ENCODE measurements at regions not wholly inside any gene's neighbourhood (a gene's known extent, or its start where the extent isn't known, plus 50 kb on each side); places are given as distances from the start of the nearest gene placed in this dataset.

DNA sequence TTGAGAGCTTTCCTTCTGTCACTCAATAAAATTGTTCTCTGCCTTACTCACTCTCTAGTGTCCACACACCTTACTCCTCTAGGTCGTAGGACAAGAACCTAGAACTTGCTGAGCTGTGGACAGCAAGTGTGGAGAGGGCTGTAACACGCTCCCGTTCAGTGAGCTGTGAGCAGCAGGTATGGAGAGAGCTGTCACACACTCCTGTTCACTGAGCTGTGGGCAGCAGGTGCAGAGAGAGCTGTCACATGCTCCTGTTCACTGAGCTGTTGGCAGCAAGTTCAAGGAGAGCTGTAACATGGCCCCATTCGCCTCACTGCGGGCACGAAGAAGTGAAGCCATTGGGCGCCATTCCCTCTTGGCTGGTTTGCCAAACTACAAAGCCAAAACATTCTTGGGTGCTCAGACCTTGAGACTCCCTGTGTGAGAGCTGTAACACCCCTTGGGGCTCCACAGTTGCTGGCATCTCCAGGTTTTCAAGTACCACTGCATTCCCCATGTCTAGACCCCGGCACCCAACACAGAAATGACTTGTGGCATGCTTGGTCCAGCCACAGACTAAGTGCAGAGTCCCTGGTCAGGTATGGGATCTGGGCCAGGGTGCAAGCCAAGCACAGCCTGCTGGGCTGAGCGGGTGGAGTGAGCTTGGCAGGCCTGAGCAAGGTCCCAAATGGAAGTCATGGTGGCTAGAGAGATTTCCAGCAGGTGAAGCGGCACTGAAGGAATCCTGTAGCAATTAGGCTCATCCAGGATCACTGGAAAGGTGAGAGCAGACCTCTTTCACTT, 608.0 kb upstream of the CDH8 start:
- TF ChIP-seq POLR2AphosphoS5 (IDR thresholded peaks at IDR 0.05) (no peak), POLR2A (IDR thresholded peaks at IDR 0.05) (no peak)
- TF ChIP-seq, protein P1, sequence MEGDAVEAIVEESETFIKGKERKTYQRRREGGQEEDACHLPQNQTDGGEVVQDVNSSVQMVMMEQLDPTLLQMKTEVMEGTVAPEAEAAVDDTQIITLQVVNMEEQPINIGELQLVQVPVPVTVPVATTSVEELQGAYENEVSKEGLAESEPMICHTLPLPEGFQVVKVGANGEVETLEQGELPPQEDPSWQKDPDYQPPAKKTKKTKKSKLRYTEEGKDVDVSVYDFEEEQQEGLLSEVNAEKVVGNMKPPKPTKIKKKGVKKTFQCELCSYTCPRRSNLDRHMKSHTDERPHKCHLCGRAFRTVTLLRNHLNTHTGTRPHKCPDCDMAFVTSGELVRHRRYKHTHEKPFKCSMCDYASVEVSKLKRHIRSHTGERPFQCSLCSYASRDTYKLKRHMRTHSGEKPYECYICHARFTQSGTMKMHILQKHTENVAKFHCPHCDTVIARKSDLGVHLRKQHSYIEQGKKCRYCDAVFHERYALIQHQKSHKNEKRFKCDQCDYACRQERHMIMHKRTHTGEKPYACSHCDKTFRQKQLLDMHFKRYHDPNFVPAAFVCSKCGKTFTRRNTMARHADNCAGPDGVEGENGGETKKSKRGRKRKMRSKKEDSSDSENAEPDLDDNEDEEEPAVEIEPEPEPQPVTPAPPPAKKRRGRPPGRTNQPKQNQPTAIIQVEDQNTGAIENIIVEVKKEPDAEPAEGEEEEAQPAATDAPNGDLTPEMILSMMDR (IDR thresholded peaks at IDR 0.05) = no peak
- WGBS = 90% methylated on average over 9 of the region's 10 CpGs
- H3K4me3 ChIP-seq = no peak overlapping the region
- H3K27ac ChIP-seq = no peak overlapping the region
- no peaks in the 10 kb centered on the region for H3K36me3 ChIP-seq
- intact Hi-C loops (cut with DNase I) = no loop called here
- no peaks in the 10 kb centered on the region for H3K4me1 ChIP-seq (replicated peaks)
- DNase-seq (ENCODE audit: low spot score) = no peak
- no peaks in the 10 kb centered on the region for H3K27me3 ChIP-seq (replicated peaks; ENCODE audit: insufficient read depth)
- no peaks in the 10 kb centered on the region for H3K9me3 ChIP-seq

DNA sequence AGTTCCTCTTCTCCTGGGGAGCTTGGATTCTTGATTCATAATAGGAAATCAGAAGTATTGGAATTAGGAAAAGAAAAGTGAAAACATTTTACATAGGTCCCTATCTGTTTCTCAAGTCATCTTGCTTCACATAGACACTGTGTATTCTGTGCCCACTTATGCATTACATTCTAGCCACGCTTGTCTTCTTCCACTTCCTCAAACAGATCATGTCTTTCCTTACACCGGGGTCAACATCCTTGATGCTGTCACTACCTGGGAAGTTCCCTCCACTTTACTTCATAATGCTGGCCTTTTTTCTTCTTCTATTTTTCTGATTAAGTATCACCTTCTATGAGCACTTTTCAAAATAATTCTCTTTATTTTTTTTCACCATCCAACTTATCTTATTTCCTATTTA, 606.4 kb upstream of the CDH8 start:
- H3K9me3 ChIP-seq = no peaks in the 10 kb centered on the region
- TF ChIP-seq POLR2AphosphoS5 (IDR thresholded peaks at IDR 0.05) = no peak
- TF ChIP-seq, protein P1 (IDR thresholded peaks at IDR 0.05) = no peak
- TF ChIP-seq POLR2A (IDR thresholded peaks at IDR 0.05) = no peak
- H3K4me1 ChIP-seq (replicated peaks) = no peaks in the 10 kb centered on the region
- no peak overlapping the region for H3K27ac ChIP-seq
- H3K36me3 ChIP-seq = no peaks in the 10 kb centered on the region
- WGBS = 71% methylated on average over 2 of the region's 2 CpGs
- intact Hi-C loops (cut with DNase I) = no loop called here
- H3K27me3 ChIP-seq (replicated peaks; ENCODE audit: insufficient read depth) = no peaks in the 10 kb centered on the region
- H3K4me3 ChIP-seq = no peak overlapping the region
- DNase-seq (ENCODE audit: low spot score) = no peak

DNA sequence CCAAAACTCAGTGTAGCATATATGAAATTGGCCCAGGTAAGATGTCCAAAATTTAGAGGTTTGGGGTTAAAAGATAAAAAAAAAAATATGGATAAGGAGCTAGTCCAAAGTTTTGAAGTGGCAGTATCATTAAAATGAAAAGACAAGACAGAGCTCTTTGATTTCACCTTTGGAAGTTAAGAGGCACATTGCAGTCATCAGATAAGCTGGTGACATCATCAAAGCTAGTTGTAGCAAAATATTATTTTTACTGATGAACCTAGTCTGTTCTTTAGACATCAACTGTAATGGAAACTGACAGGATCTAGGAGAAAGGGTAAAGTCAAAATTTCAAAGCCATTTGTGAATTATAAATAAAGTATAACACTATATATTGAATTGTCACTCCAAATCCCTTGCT, 603.7 kb upstream of the CDH8 start:
- H3K27ac ChIP-seq = no peak overlapping the region
- no peaks in the 10 kb centered on the region for H3K27me3 ChIP-seq (replicated peaks; ENCODE audit: insufficient read depth)
- intact Hi-C loops (cut with DNase I) = no loop called here
- no peaks in the 10 kb centered on the region for H3K9me3 ChIP-seq
- H3K4me1 ChIP-seq (replicated peaks) = no peaks in the 10 kb centered on the region
- no peak for TF ChIP-seq POLR2A (IDR thresholded peaks at IDR 0.05)
- TF ChIP-seq POLR2AphosphoS5 (IDR thresholded peaks at IDR 0.05) = no peak
- TF ChIP-seq, protein P1 (IDR thresholded peaks at IDR 0.05) = no peak
- no peak overlapping the region for H3K4me3 ChIP-seq
- no peaks in the 10 kb centered on the region for H3K36me3 ChIP-seq
- no peak for DNase-seq (ENCODE audit: low spot score)

DNA sequence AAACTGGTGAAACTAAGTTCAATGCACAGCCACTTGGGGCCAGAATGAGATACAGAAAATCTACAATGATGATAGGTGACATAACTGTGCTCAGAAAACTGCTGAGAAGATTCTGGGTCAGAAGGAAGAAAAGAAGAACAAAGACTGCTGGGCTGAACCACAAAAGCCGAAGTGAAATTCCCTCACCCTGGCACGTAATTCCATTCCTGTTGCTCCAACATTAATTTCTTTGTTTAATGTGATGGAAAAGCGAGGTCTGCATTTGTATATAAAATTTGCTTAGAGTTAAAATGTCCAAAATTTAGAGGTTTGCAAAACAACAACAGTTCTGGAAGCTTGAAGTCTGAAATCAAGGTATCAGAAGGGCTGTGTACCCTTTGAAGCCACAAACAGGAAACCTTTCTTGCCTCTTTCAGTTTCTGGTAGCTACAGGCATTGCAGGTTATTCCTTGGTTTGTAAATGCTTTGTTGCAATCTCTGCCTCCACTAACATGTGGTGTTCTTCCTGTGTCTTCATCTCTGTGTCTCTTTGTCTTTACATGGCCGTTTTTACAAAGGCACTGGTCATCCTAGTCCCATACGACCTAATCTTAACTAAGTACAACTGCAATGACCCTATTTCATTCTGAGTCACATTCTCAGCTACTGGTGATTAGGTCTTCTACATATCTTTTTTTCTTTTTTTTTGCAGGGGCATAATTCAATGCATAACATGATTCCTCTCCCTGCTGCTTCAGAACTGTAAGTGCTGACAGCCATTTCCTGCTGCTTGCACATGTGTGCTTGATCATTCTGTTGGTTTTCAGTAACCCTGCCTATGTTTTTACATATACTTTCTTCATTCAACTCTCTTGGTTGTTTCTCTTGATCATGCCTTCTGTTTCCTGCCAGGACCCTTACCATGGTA, 603.0 kb upstream of the CDH8 start:
- no peak overlapping the region for H3K4me3 ChIP-seq
- no peak overlapping the region for H3K27ac ChIP-seq
- H3K9me3 ChIP-seq = no peaks in the 10 kb centered on the region
- intact Hi-C loops (cut with DNase I) = no loop called here
- 73% methylated on average over 5 of the region's 5 CpGs for WGBS
- H3K36me3 ChIP-seq = no peaks in the 10 kb centered on the region
- H3K4me1 ChIP-seq (replicated peaks) = no peaks in the 10 kb centered on the region
- H3K27me3 ChIP-seq (replicated peaks; ENCODE audit: insufficient read depth) = no peaks in the 10 kb centered on the region
- TF ChIP-seq, protein P1 (IDR thresholded peaks at IDR 0.05) = no peak
- no peak for TF ChIP-seq POLR2AphosphoS5 (IDR thresholded peaks at IDR 0.05)
- TF ChIP-seq POLR2A (IDR thresholded peaks at IDR 0.05) = no peak
- no peak for DNase-seq (ENCODE audit: low spot score)

Measured in prostate gland (tissue), 2 donors.